H9 (cell line): ENCODE measurements at regions not wholly inside any gene's neighbourhood (a gene's known extent, or its start where the extent isn't known, plus 50 kb on each side); places are given as distances from the start of the nearest gene placed in this dataset.

Experiments
- DNase-seq: peaks from one replicate; pipeline ENCODE4 v3.0.0-alpha.2; 2017
- H2AFZ ChIP-seq: one replicate; pipeline ENCODE4 v1.6.1; 2013; ENCODE audit warnings: mild to moderate bottlenecking, low read length, control low read depth, moderate library complexity
- H2AK5ac ChIP-seq: 2 replicates; pipeline ENCODE4 v1.6.1; 2013; ENCODE audit warnings: low read length, control low read depth, mixed read lengths; ENCODE audit not compliant: insufficient read length
- H2BK120ac ChIP-seq: one replicate; pipeline ENCODE4 v1.6.1; 2013; ENCODE audit warnings: low read depth, mild to moderate bottlenecking, low read length, control low read depth, inconsistent platforms; ENCODE audit not compliant: poor library complexity, severe bottlenecking
- H2BK12ac ChIP-seq: 2 replicates; pipeline ENCODE4 v1.6.1; 2013; ENCODE audit warnings: low read length, control low read depth, mixed read lengths, low read depth; ENCODE audit not compliant: insufficient read length
- H2BK15ac ChIP-seq: 2 replicates; pipeline ENCODE4 v1.6.1; 2013; ENCODE audit warnings: low read depth, low read length, control low read depth
- H2BK20ac ChIP-seq: one replicate; pipeline ENCODE4 v1.6.1; 2013; ENCODE audit warnings: low read depth, mild to moderate bottlenecking, low read length, control low read depth, inconsistent platforms; ENCODE audit not compliant: poor library complexity, severe bottlenecking
- H2BK5ac ChIP-seq: 2 replicates; pipeline ENCODE4 v1.6.1; 2013; ENCODE audit warnings: low read length, control low read depth, mixed read lengths; ENCODE audit not compliant: insufficient read length
- H3K14ac ChIP-seq: 2 replicates; pipeline ENCODE4 v1.6.1; 2013; ENCODE audit warnings: low read length, control low read depth; ENCODE audit not compliant: insufficient read depth
- H3K18ac ChIP-seq: 2 replicates; pipeline ENCODE4 v1.6.1; 2013; ENCODE audit warnings: low read depth, mild to moderate bottlenecking, mixed read lengths, low read length, control low read depth; ENCODE audit not compliant: insufficient read length
- H3K23ac ChIP-seq: 2 replicates; pipeline ENCODE4 v1.6.1; 2013; ENCODE audit warnings: low read length, control low read depth, mixed read lengths, low read depth; ENCODE audit not compliant: insufficient read length
- H3K23me2 ChIP-seq: 2 replicates; pipeline ENCODE4 v1.6.1; 2013; ENCODE audit warnings: low read depth, mild to moderate bottlenecking, mixed read lengths, low read length, control low read depth; ENCODE audit not compliant: insufficient read length, poor library complexity, severe bottlenecking
- H3K27ac ChIP-seq: 2 replicates; pipeline ENCODE4 v1.5.1; 2013; ENCODE audit warnings: low read length, control low read depth, mixed read lengths, low read depth; ENCODE audit not compliant: insufficient read length
- H3K27me3 ChIP-seq: 2 replicates; pipeline ENCODE4 v1.6.1; 2013; ENCODE audit warnings: low read length, control low read depth, inconsistent platforms; ENCODE audit not compliant: insufficient read depth
- H3K4ac ChIP-seq: 2 replicates; pipeline ENCODE4 v1.6.1; 2013; ENCODE audit warnings: low read depth, mild to moderate bottlenecking, control low read depth, inconsistent platforms, low read length, moderate library complexity
- H3K4me1 ChIP-seq: 2 replicates; pipeline ENCODE4 v1.6.1; 2013; ENCODE audit warnings: low read length, control low read depth, inconsistent platforms; ENCODE audit not compliant: insufficient read depth
- H3K4me2 ChIP-seq: 2 replicates; pipeline ENCODE4 v1.6.1; 2013; ENCODE audit warnings: low read length, control low read depth, mixed read lengths; ENCODE audit not compliant: insufficient read length, insufficient read depth
- H3K56ac ChIP-seq: 2 replicates; pipeline ENCODE4 v1.6.1; 2013; ENCODE audit warnings: low read depth, mild to moderate bottlenecking, mixed read lengths, low read length, control low read depth; ENCODE audit not compliant: insufficient read length
- H3K79me1 ChIP-seq: 2 replicates; pipeline ENCODE4 v1.6.1; 2013; ENCODE audit warnings: low read depth, mild to moderate bottlenecking, moderate library complexity, low read length, control low read depth, inconsistent platforms; ENCODE audit not compliant: insufficient read depth, poor library complexity, severe bottlenecking
- H3K79me2 ChIP-seq: 2 replicates; pipeline ENCODE4 v1.6.1; 2013; ENCODE audit warnings: low read length, control low read depth, inconsistent platforms; ENCODE audit not compliant: insufficient read depth
- H3K9ac ChIP-seq: 2 replicates; pipeline ENCODE4 v1.6.1; 2013; ENCODE audit warnings: low read length, control low read depth, mixed read lengths; ENCODE audit not compliant: insufficient read length; ENCODE audit errors: extremely low read depth
- H3K9me3 ChIP-seq: one replicate; pipeline ENCODE4 v1.6.1; 2013; ENCODE audit warnings: low read depth, low read length, inconsistent platforms; ENCODE audit not compliant: control insufficient read depth
- H3T11ph ChIP-seq: one replicate; pipeline ENCODE4 v1.6.1; 2013; ENCODE audit warnings: mild to moderate bottlenecking, low read length, control low read depth, inconsistent platforms
- H4K20me1 ChIP-seq: one replicate; pipeline ENCODE4 v1.6.1; 2013; ENCODE audit not compliant: control insufficient read depth, insufficient read length, insufficient read depth
- H4K5ac ChIP-seq: 2 replicates; pipeline ENCODE4 v1.6.1; 2013; ENCODE audit warnings: low read depth, mild to moderate bottlenecking, mixed read lengths, low read length, control low read depth; ENCODE audit not compliant: insufficient read length
- H4K8ac ChIP-seq: replicated peaks from 2 replicates; pipeline ENCODE4 v1.6.1; 2013; ENCODE audit warnings: low read length, control low read depth, mixed read lengths, low read depth; ENCODE audit not compliant: insufficient read length
- H4K91ac ChIP-seq: 2 replicates; pipeline ENCODE4 v1.6.1; 2013; ENCODE audit warnings: low read depth, mild to moderate bottlenecking, moderate library complexity, mixed read lengths, low read length, control low read depth; ENCODE audit not compliant: insufficient read length
- H3K27ac Mint-ChIP-seq, 3 experiments: 2 replicates in 2 of 3; 3 replicates in 1 of 3; pipeline ENCODE4 v1.8.0; 2020 to 2021; ENCODE audit warnings: mixed read lengths in 3 of 3, mild to moderate bottlenecking in 1 of 3, moderate library complexity in 1 of 3
- H3K27me3 Mint-ChIP-seq: 2 replicates; pipeline ENCODE4 v1.8.0; 2021; ENCODE audit warnings: low read depth, mild to moderate bottlenecking, moderate library complexity, mixed read lengths
- H3K36me3 Mint-ChIP-seq, 3 experiments: 2 replicates in 2 of 3; 3 replicates in 1 of 3; pipeline ENCODE4 v1.8.0; 2020 to 2021; ENCODE audit warnings: low read depth in 3 of 3, mixed read lengths in 3 of 3; ENCODE audit not compliant: insufficient read depth in 1 of 3
- H3K4me1 Mint-ChIP-seq, 2 experiments: 2 replicates each; pipeline ENCODE4 v1.8.0; 2020; ENCODE audit warnings: mixed read lengths in 2 of 2
- H3K4me3 Mint-ChIP-seq, 2 experiments: 2 replicates in 1 of 2; 3 replicates in 1 of 2; pipeline ENCODE4 v1.8.0; 2020 to 2021; ENCODE audit warnings: mild to moderate bottlenecking in 2 of 2, mixed read lengths in 2 of 2, moderate library complexity in 1 of 2
- H3K9me3 Mint-ChIP-seq, 2 experiments: 2 replicates in 1 of 2; 3 replicates in 1 of 2; pipeline ENCODE4 v1.8.0; 2020; ENCODE audit warnings: mild to moderate bottlenecking in 2 of 2, mixed read lengths in 2 of 2, moderate library complexity in 1 of 2
- CTCF ChIP-seq: fragments of 200-600 bp; sonication (generic); conservative IDR thresholded peaks from 3 replicates; pipeline ENCODE4 v1.8.0; 2021; ENCODE audit warnings: antibody characterized with exemption, mild to moderate bottlenecking

- Histone ChIP-seq H4K8ac (no peak overlapping the region), H2BK12ac (no peak overlapping the region), H3K4ac (no peak overlapping the region), H3K27ac (no peak overlapping the region), H3K27me3 (no peaks in the 10 kb centered on the region), H3T11ph (no peak overlapping the region), H3K4me2 (no peak overlapping the region), H4K91ac (no peak overlapping the region), H2AFZ (no peak overlapping the region), H3K14ac (no peak overlapping the region), H2BK15ac (no peak overlapping the region), H2BK20ac (no peak overlapping the region), H2AK5ac (no peak overlapping the region), H2BK120ac (no peak overlapping the region), H4K5ac (no peak overlapping the region), H3K18ac (no peak overlapping the region), H3K56ac (no peak overlapping the region), H4K20me1 (no peaks in the 10 kb centered on the region), H3K79me1 (no peaks in the 10 kb centered on the region), H2BK5ac (no peak overlapping the region), H3K79me2 (no peaks in the 10 kb centered on the region), H3K9ac (no peak overlapping the region), H3K9me3 (no peaks in the 10 kb centered on the region), H3K23ac (no peak overlapping the region), H3K23me2 (no peaks in the 10 kb centered on the region), H3K4me1 (no peaks in the 10 kb centered on the region)
- H3K9me3 Mint-ChIP-seq = peaks cover 0 to 11% of the 10 kb centered on the region in 2 experiments; a peak in 3 of 5 replicates
- H3K27ac Mint-ChIP-seq = no peak overlapping the region
- H3K27me3 Mint-ChIP-seq = no peaks in the 10 kb centered on the region
- no peaks in the 10 kb centered on the region for H3K4me1 Mint-ChIP-seq
- no peak for TF ChIP-seq CTCF
- DNase-seq = no peak
- no peak overlapping the region for H3K4me3 Mint-ChIP-seq
- H3K36me3 Mint-ChIP-seq = 0 out of 7 replicates have a peak, but pooled peaks cover 0 to 1% (median 0%) of the 10 kb centered on the region in 3 experiments
Measured at GRCh38 chr1:193318347-193318746, 131.9 kb upstream of the B3GALT2 start.
